Common myeloid progenitor, CD34-positive (primary cell): ENCODE measurements at regions not wholly inside any gene's neighbourhood (a gene's known extent, or its start where the extent isn't known, plus 50 kb on each side); places are given as distances from the start of the nearest gene placed in this dataset.

ENCODE experiments used
- CTCF ChIA-PET: fragments of 350-600 bp; sonication (Branson Sonifier 250); formaldehyde crosslinking; loops from one replicate; lab custom pipeline; 2021; ENCODE audit warnings: antibody characterized with exemption; lab: Charles Lee
- POLR2A ChIA-PET: fragments of 350-600 bp; sonication (Branson Sonifier 250); formaldehyde crosslinking; loops from one replicate; lab custom pipeline; 2021; ENCODE audit warnings: antibody characterized with exemption; lab: Charles Lee
- DNase-seq, 3 donors: peaks; one replicate each; pipeline versions ENCODE4 v3.0.0 to v3.0.0-alpha.2; 2013
- H3K27ac ChIP-seq, 2 experiments: 1 replicate in 1 of 2; 2 replicates in 1 of 2; pipeline ENCODE4 v1.7.0; 2013; ENCODE audit warnings: inconsistent platforms in 2 of 2, low read length in 2 of 2, mild to moderate bottlenecking in 2 of 2, low read depth in 1 of 2, moderate library complexity in 1 of 2; ENCODE audit not compliant: severe bottlenecking in 2 of 2, insufficient read depth in 1 of 2, poor library complexity in 1 of 2
- H3K27me3 ChIP-seq, 5 experiments: replicated peaks in 2 of 5; 1 replicate in 3 of 5; 2 replicates in 2 of 5; pipeline versions ENCODE4 v1.6.1 to v1.7.0; 2013; ENCODE audit warnings: low read length in 4 of 5, mild to moderate bottlenecking in 2 of 5, moderate library complexity in 2 of 5, inconsistent platforms in 1 of 5; ENCODE audit not compliant: insufficient read depth in 5 of 5, control insufficient read depth in 4 of 5
- H3K36me3 ChIP-seq, 4 experiments: 1 replicate in 2 of 4; 2 replicates in 2 of 4; pipeline versions ENCODE4 v1.6.1 to v1.7.0; 2013; ENCODE audit warnings: low read length in 3 of 4, control low read depth in 1 of 4, mild to moderate bottlenecking in 1 of 4; ENCODE audit not compliant: control insufficient read depth in 4 of 4, insufficient read depth in 4 of 4
- H3K4me1 ChIP-seq, 4 experiments: 1 replicate in 3 of 4; 2 replicates in 1 of 4; pipeline versions ENCODE4 v1.6.1 to v1.7.1; 2013; ENCODE audit warnings: low read length in 3 of 4, mild to moderate bottlenecking in 3 of 4, control low read depth in 1 of 4, inconsistent platforms in 1 of 4, moderate library complexity in 1 of 4; ENCODE audit not compliant: control insufficient read depth in 4 of 4, insufficient read depth in 4 of 4; ENCODE audit errors: control extremely low read depth in 1 of 4
- H3K4me3 ChIP-seq, 7 experiments: 1 replicate in 4 of 7; 2 replicates in 3 of 7; pipeline versions ENCODE4 v1.5.1 to v1.7.0; 2013; ENCODE audit warnings: mild to moderate bottlenecking in 7 of 7, low read length in 6 of 7, moderate library complexity in 6 of 7, inconsistent platforms in 2 of 7, low read depth in 2 of 7, control low read depth in 1 of 7; ENCODE audit not compliant: insufficient read depth in 4 of 7, control insufficient read depth in 1 of 7; ENCODE audit errors: extremely low read depth in 1 of 7
- H3K9me3 ChIP-seq, 5 experiments: 1 replicate in 4 of 5; 2 replicates in 1 of 5; pipeline versions ENCODE4 v1.6.1 to v1.7.1; 2013; ENCODE audit warnings: low read length in 4 of 5, mild to moderate bottlenecking in 2 of 5, inconsistent platforms in 1 of 5, low read depth in 1 of 5, moderate library complexity in 1 of 5; ENCODE audit not compliant: control insufficient read depth in 4 of 5, insufficient read depth in 2 of 5; ENCODE audit errors: control extremely low read depth in 1 of 5
- WGBS: methylation state at CpG from one replicate; pipeline ENCODE4 v1.1.5; 2013; ENCODE audit not compliant: insufficient coverage; 5-methylcytosine and 5-hydroxymethylcytosine counted together

GRCh38 chr1:54497338-54497737 lies 50.7 kb upstream of the ACOT11 start:
- POLR2A ChIA-PET = interaction anchor here (0.6 kb wide), 1 partner anchor 18 kb away, joined by 3 read pairs; no protein-coding TSS in a partner anchor
- no peak for DNase-seq
- H3K27ac ChIP-seq = no peak overlapping the region
- WGBS = 88% methylated on average over 5 of the region's 6 CpGs
- no peak overlapping the region for H3K4me3 ChIP-seq
- H3K4me1 ChIP-seq = peaks cover 0 to 20% (median 19%) of the 10 kb centered on the region in 4 experiments
- CTCF ChIA-PET = no interaction called here
- no peaks in the 10 kb centered on the region for H3K36me3 ChIP-seq
- H3K9me3 ChIP-seq = peaks cover 0 to 4% (median 0%) of the 10 kb centered on the region in 5 experiments
- H3K27me3 ChIP-seq = no peaks in the 10 kb centered on the region

- peaks cover 0 to 4% (median 0%) of the 10 kb centered on the region in 5 experiments for H3K9me3 ChIP-seq
- no peak overlapping the region for H3K4me3 ChIP-seq
- DNase-seq = no peak
- peaks cover 0 to 25% (median 22%) of the 10 kb centered on the region in 4 experiments for H3K4me1 ChIP-seq
- no peak overlapping the region for H3K27ac ChIP-seq
- no peaks in the 10 kb centered on the region for H3K36me3 ChIP-seq
- CTCF ChIA-PET = no interaction called here
- WGBS = 100% methylated on average over 2 of the region's 7 CpGs
- POLR2A ChIA-PET = no interaction called here
- no peaks in the 10 kb centered on the region for H3K27me3 ChIP-seq
Observed at GRCh38 chr1:54495954-54496353, 52.1 kb upstream of the ACOT11 start.

GRCh38 chr1:54493608-54494007 lies 54.4 kb upstream of the ACOT11 start:
- Histone ChIP-seq H3K4me1 (peaks cover 0 to 30% (median 25%) of the 10 kb centered on the region in 4 experiments), H3K9me3 (peaks cover 0 to 4% (median 0%) of the 10 kb centered on the region in 5 experiments), H3K27me3 (no peaks in the 10 kb centered on the region), H3K36me3 (no peaks in the 10 kb centered on the region), H3K27ac (no peak overlapping the region), H3K4me3 (no peak overlapping the region)
- 67% methylated on average over 1 of the region's 2 CpGs for WGBS
- CTCF ChIA-PET = interaction anchor here (1.4 to 1.5 kb wide), 2 partner anchors 89 to 104 kb away, joined by 3 read pairs; no protein-coding TSS in a partner anchor
- POLR2A ChIA-PET = no interaction called here
- DNase-seq = peak in 2 of 3 donors; percentile 78 to 83

- DNase-seq = peak in 2 of 3 donors; percentile 51 to 55
- ChIA-PET POLR2A (interaction anchor here (0.6 to 5.6 kb wide), 2 partner anchors 84 to 152 kb away, joined by 3 to 33 read pairs; partner anchors contain the start of gene SSBP3), CTCF (interaction anchor here (0.7 to 2.5 kb wide), 13 partner anchors 8 to 369 kb away, joined by 3 to 22 read pairs (median 5); partner anchors contain the start of genes SSBP3 and TTC22)
- Histone ChIP-seq H3K4me1 (peaks cover 9 to 50% (median 43%) of the 10 kb centered on the region in 4 experiments), H3K27ac (no peak overlapping the region), H3K27me3 (no peaks in the 10 kb centered on the region), H3K36me3 (no peaks in the 10 kb centered on the region), H3K9me3 (no peaks in the 10 kb centered on the region), H3K4me3 (peak overlapping the region in 3 of 7 experiments; percentile 26 to 60 (median 58))
- 43% methylated on average over 10 of the region's 22 CpGs for WGBS
Observed at GRCh38 chr1:54490361-54491248, 57.4 kb upstream of the ACOT11 start.

- Histone ChIP-seq H3K27me3 (no peaks in the 10 kb centered on the region), H3K9me3 (no peaks in the 10 kb centered on the region), H3K36me3 (no peaks in the 10 kb centered on the region), H3K4me3 (peak overlapping the region in 6 of 7 experiments; percentile 56 to 87 (median 78)), H3K4me1 (peaks cover 9 to 57% (median 51%) of the 10 kb centered on the region in 4 experiments), H3K27ac (no peak overlapping the region)
- 22% methylated on average over 7 of the region's 10 CpGs for WGBS
- ChIA-PET POLR2A (interaction anchor here (0.5 to 5.6 kb wide), 6 partner anchors 15 to 317 kb away, joined by 3 to 33 read pairs (median 3); partner anchors contain the start of gene SSBP3), CTCF (interaction anchor here (0.5 to 2.5 kb wide), 31 partner anchors 9 to 453 kb away, joined by 3 to 22 read pairs (median 3); partner anchors contain the start of genes ACOT11, SSBP3 and TTC22)
- peak in 2 of 3 donors; percentile 29 to 34 for DNase-seq
Observed at GRCh38 chr1:54489627-54490250, 58.3 kb upstream of the ACOT11 start.

GRCh38 chr1:54488779-54489626 lies 59.0 kb upstream of the ACOT11 start:
- peak; percentile 78 to 84 (median 81) for DNase-seq
- ChIA-PET CTCF (interaction anchor here (0.5 to 2.5 kb wide), 32 partner anchors 10 to 453 kb away, joined by 3 to 22 read pairs (median 4); partner anchors contain the start of genes ACOT11 and SSBP3), POLR2A (interaction anchor here (0.5 to 5.6 kb wide), 5 partner anchors 15 to 316 kb away, joined by 3 to 33 read pairs (median 3); partner anchors contain the start of gene SSBP3)
- Histone ChIP-seq H3K4me1 (peaks cover 9 to 64% (median 56%) of the 10 kb centered on the region in 4 experiments), H3K27ac (peak overlapping the region; percentile 72 to 91), H3K36me3 (no peaks in the 10 kb centered on the region), H3K4me3 (peak overlapping the region; percentile 56 to 87 (median 75)), H3K27me3 (no peaks in the 10 kb centered on the region), H3K9me3 (no peaks in the 10 kb centered on the region)
- WGBS = under 1% methylated on average over 22 of the region's 51 CpGs
